ENCODE measurements at regions not wholly inside any gene's neighbourhood (a gene's known extent, or its start where the extent isn't known, plus 50 kb on each side); places are given as distances from the start of the nearest gene placed in this dataset.

DNA sequence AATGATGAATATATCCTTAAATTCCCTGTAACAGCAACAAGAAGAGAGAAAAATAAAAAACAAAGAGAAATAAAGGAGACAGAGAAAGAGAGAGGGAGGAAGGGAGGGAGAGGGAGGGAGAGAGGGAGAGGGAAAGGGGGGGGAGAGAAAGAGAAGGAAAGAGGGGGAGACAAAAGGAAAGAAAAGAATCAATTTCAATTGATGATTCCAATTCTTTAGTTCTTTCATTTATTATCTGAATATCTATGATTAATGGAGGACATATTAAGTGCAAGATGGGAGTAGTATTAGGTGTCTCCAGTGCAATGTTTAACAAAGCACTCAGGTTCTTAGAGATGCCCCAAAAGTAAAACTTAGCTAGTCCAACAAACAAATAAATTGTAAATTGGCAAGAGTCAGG, 97.2 kb upstream of the DPP10 start:
- TF ChIP-seq, protein P1, sequence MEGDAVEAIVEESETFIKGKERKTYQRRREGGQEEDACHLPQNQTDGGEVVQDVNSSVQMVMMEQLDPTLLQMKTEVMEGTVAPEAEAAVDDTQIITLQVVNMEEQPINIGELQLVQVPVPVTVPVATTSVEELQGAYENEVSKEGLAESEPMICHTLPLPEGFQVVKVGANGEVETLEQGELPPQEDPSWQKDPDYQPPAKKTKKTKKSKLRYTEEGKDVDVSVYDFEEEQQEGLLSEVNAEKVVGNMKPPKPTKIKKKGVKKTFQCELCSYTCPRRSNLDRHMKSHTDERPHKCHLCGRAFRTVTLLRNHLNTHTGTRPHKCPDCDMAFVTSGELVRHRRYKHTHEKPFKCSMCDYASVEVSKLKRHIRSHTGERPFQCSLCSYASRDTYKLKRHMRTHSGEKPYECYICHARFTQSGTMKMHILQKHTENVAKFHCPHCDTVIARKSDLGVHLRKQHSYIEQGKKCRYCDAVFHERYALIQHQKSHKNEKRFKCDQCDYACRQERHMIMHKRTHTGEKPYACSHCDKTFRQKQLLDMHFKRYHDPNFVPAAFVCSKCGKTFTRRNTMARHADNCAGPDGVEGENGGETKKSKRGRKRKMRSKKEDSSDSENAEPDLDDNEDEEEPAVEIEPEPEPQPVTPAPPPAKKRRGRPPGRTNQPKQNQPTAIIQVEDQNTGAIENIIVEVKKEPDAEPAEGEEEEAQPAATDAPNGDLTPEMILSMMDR (IDR thresholded peaks at IDR 0.05; ENCODE audit: low read length) = no peak
- TF ChIP-seq EZH2 (optimal IDR thresholded peaks at IDR 0.05; ENCODE audit: low read depth, low read length) (no peak), EZH2phosphoT487 (IDR thresholded peaks at IDR 0.05; ENCODE audit: low read length) (no peak)
